ENCODE measurements at regions not wholly inside any gene's neighbourhood (a gene's known extent, or its start where the extent isn't known, plus 50 kb on each side); places are given as distances from the start of the nearest gene placed in this dataset.
"Not testable (repeated sequence)": the region's sequence is repeated elsewhere in the genome, so short reads cannot be mapped to it uniquely, and the experiment has no call there.

- no peak overlapping the region for H3K4me3 Mint-ChIP-seq
- intact Hi-C loops (cut with micrococcal nuclease) = no loop called here
- Histone ChIP-seq H3K4me3 (ENCODE audit: low read length in 2 of 2) (no peak overlapping the region), H3K27me3 (ENCODE audit: insufficient read depth, low read length) (no peaks in the 10 kb centered on the region), H3K27ac (ENCODE audit: low read depth, low read length) (no peak overlapping the region), H3K9me3 (ENCODE audit: control insufficient read depth in 1 of 2, low read length in 2 of 2) (no peaks in the 10 kb centered on the region), H3K4me1 (ENCODE audit: insufficient read depth, low read length) (no peaks in the 10 kb centered on the region), H3K36me3 (ENCODE audit: insufficient read depth, low read length) (no peaks in the 10 kb centered on the region)
- ChIA-PET CTCF (ENCODE audit: partially characterized antibody) (no interaction called here), POLR2A (ENCODE audit: partially characterized antibody) (no interaction called here)
- no peak overlapping the region for H3K27ac Mint-ChIP-seq
- peaks cover 0 to 6% (median 5%) of the 10 kb centered on the region in 4 donors for H3K4me1 Mint-ChIP-seq
- DNase-seq = no peak
- peaks cover 0 to 3% (median 0%) of the 10 kb centered on the region in 8 donors for H3K9me3 Mint-ChIP-seq
- H3K27me3 Mint-ChIP-seq = peaks cover 11 to 13% of the 10 kb centered on the region in 2 donors
- no peaks in the 10 kb centered on the region for H3K36me3 Mint-ChIP-seq
Measured at GRCh38 chr6:28008053-28008452, 51.0 kb downstream of the OR2B6 start.

DNA sequence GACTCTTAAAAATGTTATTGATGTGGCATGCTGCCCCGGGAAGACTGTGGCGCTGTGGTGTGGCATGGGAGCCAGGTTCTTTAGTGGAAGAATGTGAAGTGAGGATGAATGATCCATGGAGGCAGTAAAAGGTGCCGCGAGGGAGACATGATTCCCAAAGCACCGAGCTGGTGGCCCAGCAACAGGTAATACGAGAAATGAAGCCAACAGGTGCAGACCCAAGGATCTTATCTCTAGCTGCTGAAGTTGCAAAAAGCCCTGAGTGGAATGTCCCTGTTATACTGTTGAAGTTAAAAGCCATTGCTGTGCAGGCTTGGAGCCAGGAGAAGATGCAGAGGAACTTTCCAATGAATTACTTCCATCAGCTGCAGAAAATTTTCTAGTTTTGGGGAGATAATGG lies 53.5 kb downstream of the OR2B6 start:
- Mint-ChIP-seq H3K36me3 (no peaks in the 10 kb centered on the region), H3K9me3 (peaks cover 0 to 4% (median 0%) of the 10 kb centered on the region in 8 donors), H3K27ac (no peak overlapping the region), H3K4me1 (peaks cover 0 to 6% (median 5%) of the 10 kb centered on the region in 4 donors), H3K4me3 (peak overlapping the region in 1 of 8 donors; percentile 24), H3K27me3 (peaks cover 13 to 16% of the 10 kb centered on the region in 2 donors)
- no peaks in the 10 kb centered on the region for H3K4me1 ChIP-seq (ENCODE audit: insufficient read depth, low read length)
- H3K36me3 ChIP-seq (ENCODE audit: insufficient read depth, low read length) = no peaks in the 10 kb centered on the region
- no peaks in the 10 kb centered on the region for H3K27me3 ChIP-seq (ENCODE audit: insufficient read depth, low read length)
- ChIA-PET POLR2A (ENCODE audit: partially characterized antibody) (no interaction called here), CTCF (ENCODE audit: partially characterized antibody) (no interaction called here)
- no peak overlapping the region for H3K4me3 ChIP-seq (ENCODE audit: low read length in 2 of 2)
- intact Hi-C loops (cut with micrococcal nuclease) = no loop called here
- no peak for DNase-seq
- no peak overlapping the region for H3K27ac ChIP-seq (ENCODE audit: low read depth, low read length)
- no peaks in the 10 kb centered on the region for H3K9me3 ChIP-seq (ENCODE audit: control insufficient read depth in 1 of 2, low read length in 2 of 2)

DNA sequence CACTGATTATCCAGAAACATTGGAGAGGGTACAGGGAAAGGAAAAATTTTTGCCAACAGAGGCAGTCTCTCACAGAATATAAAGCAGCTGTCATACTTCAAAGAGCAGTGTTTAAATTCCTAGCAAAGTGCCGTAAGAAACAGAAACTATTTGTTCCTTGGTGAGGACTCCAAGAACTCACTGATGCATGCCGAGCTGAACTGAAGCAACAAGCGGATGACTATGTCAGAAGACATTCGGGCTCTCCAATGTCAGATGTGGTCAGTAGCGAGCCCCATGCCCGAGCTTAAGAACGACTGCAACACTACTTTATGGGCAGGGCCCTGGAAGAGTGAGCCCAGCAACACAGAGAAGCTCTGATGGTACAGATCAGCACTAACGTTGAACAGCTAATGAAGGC lies 54.7 kb downstream of the OR2B6 start:
- peaks cover 0 to 6% (median 5%) of the 10 kb centered on the region in 4 donors for H3K4me1 Mint-ChIP-seq
- DNase-seq = no peak
- H3K9me3 Mint-ChIP-seq = peaks cover 0 to 4% (median 0%) of the 10 kb centered on the region in 8 donors
- H3K36me3 Mint-ChIP-seq = no peaks in the 10 kb centered on the region
- no peaks in the 10 kb centered on the region for H3K4me1 ChIP-seq (ENCODE audit: insufficient read depth, low read length)
- no peak overlapping the region for H3K27ac ChIP-seq (ENCODE audit: low read depth, low read length)
- ChIA-PET CTCF (ENCODE audit: partially characterized antibody) (no interaction called here), POLR2A (ENCODE audit: partially characterized antibody) (no interaction called here)
- H3K27ac Mint-ChIP-seq = no peak overlapping the region
- no peaks in the 10 kb centered on the region for H3K27me3 ChIP-seq (ENCODE audit: insufficient read depth, low read length)
- no peak overlapping the region for H3K4me3 Mint-ChIP-seq
- H3K4me3 ChIP-seq (ENCODE audit: low read length in 2 of 2) = no peak overlapping the region
- no peaks in the 10 kb centered on the region for H3K9me3 ChIP-seq (ENCODE audit: control insufficient read depth in 1 of 2, low read length in 2 of 2)
- intact Hi-C loops (cut with micrococcal nuclease) = no loop called here
- no peaks in the 10 kb centered on the region for H3K36me3 ChIP-seq (ENCODE audit: insufficient read depth, low read length)
- peaks cover 16 to 25% of the 10 kb centered on the region in 2 donors for H3K27me3 Mint-ChIP-seq

DNA sequence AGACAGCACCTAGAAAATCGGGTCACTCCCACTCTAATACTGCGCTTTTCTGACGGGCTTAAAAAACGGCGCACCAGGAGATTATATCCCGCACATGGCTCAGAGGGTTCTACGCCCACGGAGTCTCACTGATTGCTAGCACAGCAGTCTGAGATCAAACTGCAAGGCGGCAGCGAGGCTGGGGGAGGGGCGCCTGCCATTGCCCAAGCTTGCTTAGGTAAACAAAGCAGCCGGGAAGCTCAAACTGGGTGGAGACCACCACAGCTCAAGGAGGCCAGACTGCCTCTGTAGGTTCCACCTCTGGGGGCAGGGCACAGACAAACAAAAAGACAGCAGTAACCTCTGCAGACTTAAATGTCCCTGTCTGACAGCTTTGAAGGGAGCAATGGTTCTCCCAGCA lies 59.4 kb upstream of the ZNF165 start:
- H3K9me3 Mint-ChIP-seq; POLR2A ChIA-PET (ENCODE audit: partially characterized antibody); H3K4me3 Mint-ChIP-seq; intact Hi-C loops (cut with micrococcal nuclease); H3K36me3 ChIP-seq (ENCODE audit: insufficient read depth, low read length); H3K27ac Mint-ChIP-seq; H3K4me1 Mint-ChIP-seq; CTCF ChIA-PET (ENCODE audit: partially characterized antibody); H3K4me1 ChIP-seq (ENCODE audit: insufficient read depth, low read length); H3K9me3 ChIP-seq (ENCODE audit: control insufficient read depth in 1 of 2, low read length in 2 of 2); H3K4me3 ChIP-seq (ENCODE audit: low read length in 2 of 2); H3K27me3 ChIP-seq (ENCODE audit: insufficient read depth, low read length); H3K36me3 Mint-ChIP-seq; H3K27ac ChIP-seq (ENCODE audit: low read depth, low read length); DNase-seq: not testable (repeated sequence)
- H3K27me3 Mint-ChIP-seq = peaks cover 26 to 28% of the 10 kb centered on the region in 2 donors

- peaks cover 20 to 21% of the 10 kb centered on the region in 2 donors for H3K27me3 Mint-ChIP-seq
- H3K9me3 ChIP-seq (ENCODE audit: control insufficient read depth in 1 of 2, low read length in 2 of 2); POLR2A ChIA-PET (ENCODE audit: partially characterized antibody); H3K27me3 ChIP-seq (ENCODE audit: insufficient read depth, low read length); intact Hi-C loops (cut with micrococcal nuclease); H3K4me1 Mint-ChIP-seq; H3K27ac ChIP-seq (ENCODE audit: low read depth, low read length); H3K36me3 Mint-ChIP-seq; H3K36me3 ChIP-seq (ENCODE audit: insufficient read depth, low read length); H3K27ac Mint-ChIP-seq; H3K4me3 Mint-ChIP-seq; H3K9me3 Mint-ChIP-seq; CTCF ChIA-PET (ENCODE audit: partially characterized antibody); DNase-seq; H3K4me1 ChIP-seq (ENCODE audit: insufficient read depth, low read length); H3K4me3 ChIP-seq (ENCODE audit: low read length in 2 of 2): not testable (repeated sequence)
Measured at GRCh38 chr6:28022707-28023106, 57.7 kb upstream of the ZNF165 start.

Data from CD4-positive, alpha-beta memory T cell (primary cell).